IPS-NIHi11 (cell line): ENCODE measurements at regions not wholly inside any gene's neighbourhood (a gene's known extent, or its start where the extent isn't known, plus 50 kb on each side); places are given as distances from the start of the nearest gene placed in this dataset.

ENCODE experiments used
- DNase-seq: peaks from one replicate; pipeline ENCODE4 v3.0.0; 2012; ENCODE audit warnings: mixed read lengths, low spot score

- DNase-seq = no peak
These were observed 465.0 kb upstream of the SOX5 start for GRCh38 chr12:24414480-24414879.

GRCh38 chr12:24411948-24412347 is 462.5 kb upstream of the SOX5 start:
- no peak for DNase-seq

GRCh38 chr12:24409868-24410267 is 460.4 kb upstream of the SOX5 start:
- no peak for DNase-seq

GRCh38 chr12:24408305-24408704 is 458.8 kb upstream of the SOX5 start:
- no peak for DNase-seq

GRCh38 chr12:24407884-24408283 is 458.4 kb upstream of the SOX5 start:
- DNase-seq = no peak

DNA sequence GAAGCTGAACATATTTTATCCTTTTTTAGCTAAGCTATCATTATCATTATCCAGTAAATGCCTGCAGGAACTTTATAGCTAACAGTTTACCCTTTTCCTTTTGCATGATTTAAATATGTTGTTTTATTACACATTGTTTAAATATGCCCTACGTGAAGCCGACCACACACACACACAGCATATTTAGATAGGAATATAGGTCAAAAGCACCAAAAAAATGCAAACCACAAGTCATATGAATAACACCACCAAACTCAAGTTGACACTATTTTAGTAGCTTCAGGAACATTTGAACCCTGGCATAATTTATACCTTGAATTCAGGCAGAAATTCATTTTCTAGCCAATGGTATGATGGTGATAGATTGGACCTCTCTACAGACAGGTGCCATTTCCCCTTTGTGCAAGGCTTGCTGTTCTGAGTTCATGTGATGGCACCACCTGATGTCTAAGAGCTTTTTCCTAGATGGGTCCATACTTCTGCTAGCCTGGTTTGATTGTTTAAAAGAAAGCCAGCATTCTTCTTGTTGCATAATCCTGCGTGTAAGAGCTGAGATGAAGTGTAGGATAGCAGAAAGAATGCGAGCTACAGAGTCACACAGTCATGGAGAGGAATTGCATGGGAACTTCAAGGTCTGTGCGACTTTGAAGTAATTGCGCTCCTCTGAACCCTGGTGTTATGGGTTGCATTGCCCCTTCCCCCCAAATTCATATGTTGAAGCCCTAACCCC is 454.8 kb upstream of the SOX5 start:
- DNase-seq = no peak

DNA sequence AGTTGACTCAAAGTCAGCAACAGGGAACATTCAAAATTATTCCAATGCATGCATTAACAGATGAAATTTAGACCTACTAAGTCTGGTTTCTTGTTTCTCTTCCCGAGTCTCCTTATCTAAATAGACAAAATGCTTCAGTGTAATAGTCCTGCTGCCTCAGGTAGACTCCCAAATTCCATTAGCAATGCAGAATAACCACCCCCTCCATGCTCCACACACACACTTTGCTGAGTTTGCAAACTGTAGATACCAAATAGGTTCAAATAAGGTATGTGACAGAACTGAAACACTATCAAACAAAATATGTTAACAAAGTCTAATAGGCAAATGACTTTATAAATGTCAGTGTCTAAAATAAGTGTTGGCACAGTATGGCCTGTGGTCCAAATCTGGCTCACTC is 451.1 kb upstream of the SOX5 start:
- no peak for DNase-seq

DNA sequence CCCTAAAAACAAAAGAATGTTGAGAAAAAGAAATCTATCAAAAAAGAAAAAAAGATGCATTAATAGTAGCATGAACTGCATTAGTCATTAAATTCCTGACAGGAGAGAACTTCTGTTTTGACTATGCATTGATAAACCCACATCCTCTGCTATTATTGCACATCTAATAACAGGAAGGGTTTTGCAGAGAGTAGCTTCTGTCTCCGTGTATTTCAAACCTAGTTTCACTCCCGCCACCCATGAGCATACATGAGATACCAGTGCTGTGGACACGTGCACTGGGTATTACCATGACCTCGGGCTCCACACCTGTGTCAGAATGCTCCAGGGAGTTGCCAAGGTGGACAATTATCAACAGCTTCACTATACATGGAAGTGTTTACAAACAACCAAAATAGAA is 449.1 kb upstream of the SOX5 start:
- DNase-seq = no peak

DNA sequence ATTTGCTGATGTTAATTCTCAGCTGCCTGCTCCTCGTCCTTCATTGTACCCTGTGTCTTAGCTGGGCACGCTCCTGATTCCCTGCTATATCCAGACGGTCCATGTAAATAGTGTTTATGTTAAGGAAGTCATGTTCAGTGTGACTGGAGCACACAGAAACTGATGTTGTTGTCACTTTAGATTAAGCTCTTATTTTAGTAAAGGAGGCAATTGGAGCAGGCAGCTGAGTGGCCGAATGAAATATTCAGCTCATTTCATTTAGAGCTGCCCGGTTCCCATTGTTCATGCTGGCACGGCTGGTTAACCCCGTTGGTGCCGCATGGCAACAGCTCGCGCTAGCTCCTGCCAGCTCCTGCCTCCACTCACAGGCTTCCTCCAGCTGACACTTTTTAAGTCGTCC is 446.8 kb upstream of the SOX5 start:
- no peak for DNase-seq

- no peak for DNase-seq
These were observed 444.8 kb upstream of the SOX5 start for GRCh38 chr12:24394246-24394645.

DNA sequence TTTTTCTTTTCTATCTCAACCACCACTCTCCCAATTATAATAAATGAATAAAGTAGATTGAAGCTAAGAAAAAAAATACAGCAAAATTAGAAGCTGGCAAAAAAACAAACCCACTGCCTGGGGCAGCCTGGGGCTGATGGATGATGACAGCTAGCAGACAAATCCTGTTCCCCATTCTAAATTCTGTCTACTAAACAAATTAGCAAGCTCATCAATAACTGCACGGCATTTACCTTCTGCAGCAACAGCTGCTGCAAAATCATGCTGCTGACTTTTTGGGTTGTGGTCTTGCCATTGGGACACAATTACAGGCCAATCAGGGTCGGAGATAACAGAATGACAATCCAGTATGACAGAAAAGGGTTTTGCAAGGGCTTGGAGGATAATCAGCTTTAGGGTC is 443.6 kb upstream of the SOX5 start:
- DNase-seq = no peak

DNA sequence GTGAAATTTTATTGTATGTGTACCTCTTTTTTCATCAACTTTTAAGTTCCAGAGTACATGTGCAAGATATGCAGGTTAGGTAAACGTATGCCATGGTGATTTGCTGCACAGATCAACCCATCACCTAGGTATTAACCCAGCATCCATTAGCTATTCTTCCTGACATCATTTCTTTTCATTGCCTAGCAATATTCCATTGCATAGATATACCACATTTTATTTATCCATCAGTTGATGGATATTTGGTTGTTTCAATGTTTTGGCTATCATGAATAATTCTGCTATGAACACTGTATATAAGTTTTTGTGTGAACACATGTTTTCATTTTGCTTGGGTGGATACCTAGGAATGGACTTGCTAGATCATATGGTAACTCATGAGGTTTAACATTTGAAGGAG is 439.9 kb upstream of the SOX5 start:
- DNase-seq = no peak

DNA sequence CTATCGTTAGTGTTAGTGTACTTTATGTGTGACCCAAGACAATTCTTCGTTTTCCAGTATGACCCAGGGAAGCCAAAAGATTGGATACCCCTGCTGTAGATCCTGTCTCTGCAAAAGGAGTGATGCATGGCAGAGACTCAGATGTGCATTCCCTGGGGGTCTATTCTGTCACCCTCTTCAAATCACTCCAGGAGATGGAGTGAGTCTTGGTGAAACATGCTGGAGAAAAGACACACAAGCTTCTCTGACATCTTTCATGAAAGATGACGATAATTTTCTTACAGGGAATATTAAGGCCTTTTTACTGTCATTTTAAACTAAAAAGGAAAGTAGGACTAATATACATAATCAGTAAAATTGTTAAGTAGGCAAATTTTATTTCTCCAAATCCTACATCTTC is 437.9 kb upstream of the SOX5 start:
- no peak for DNase-seq

GRCh38 chr12:24386836-24387235 is 437.4 kb upstream of the SOX5 start:
- no peak for DNase-seq

- DNase-seq = no peak
These were observed 432.3 kb upstream of the SOX5 start for GRCh38 chr12:24381790-24382189.

DNA sequence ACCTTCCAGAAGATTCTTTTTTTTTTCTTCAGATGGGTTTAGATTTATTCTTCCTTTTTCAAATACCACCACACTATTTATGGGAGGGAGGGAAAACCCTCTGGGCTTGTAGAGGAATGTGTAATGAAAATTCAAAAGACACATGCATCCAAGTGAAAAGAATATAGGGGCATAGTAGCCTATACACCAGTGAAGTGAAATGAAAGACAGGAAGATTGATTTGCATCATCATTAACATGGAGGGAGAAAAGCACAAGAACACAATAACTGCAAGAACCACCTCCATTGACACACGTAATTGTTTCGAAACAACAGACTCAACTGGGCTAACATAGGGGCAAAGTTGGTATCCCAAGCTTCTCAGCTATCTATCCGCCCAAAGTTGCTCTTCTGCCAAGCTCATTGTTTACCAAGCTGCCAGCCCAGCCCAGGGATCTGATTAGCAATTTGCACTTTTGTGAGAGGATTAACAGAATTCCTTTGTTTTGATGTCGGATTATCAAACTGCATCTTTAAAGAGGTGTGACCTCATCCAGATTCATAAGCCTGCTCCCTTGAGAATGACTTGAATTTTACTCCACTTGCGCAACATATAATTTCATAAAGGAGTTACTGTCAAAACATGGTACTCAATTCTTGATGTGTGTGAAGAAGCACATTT is 430.5 kb upstream of the SOX5 start:
- peak; percentile 39 for DNase-seq

GRCh38 chr12:24379433-24379832 is 430.0 kb upstream of the SOX5 start:
- DNase-seq = peak; percentile 41

DNA sequence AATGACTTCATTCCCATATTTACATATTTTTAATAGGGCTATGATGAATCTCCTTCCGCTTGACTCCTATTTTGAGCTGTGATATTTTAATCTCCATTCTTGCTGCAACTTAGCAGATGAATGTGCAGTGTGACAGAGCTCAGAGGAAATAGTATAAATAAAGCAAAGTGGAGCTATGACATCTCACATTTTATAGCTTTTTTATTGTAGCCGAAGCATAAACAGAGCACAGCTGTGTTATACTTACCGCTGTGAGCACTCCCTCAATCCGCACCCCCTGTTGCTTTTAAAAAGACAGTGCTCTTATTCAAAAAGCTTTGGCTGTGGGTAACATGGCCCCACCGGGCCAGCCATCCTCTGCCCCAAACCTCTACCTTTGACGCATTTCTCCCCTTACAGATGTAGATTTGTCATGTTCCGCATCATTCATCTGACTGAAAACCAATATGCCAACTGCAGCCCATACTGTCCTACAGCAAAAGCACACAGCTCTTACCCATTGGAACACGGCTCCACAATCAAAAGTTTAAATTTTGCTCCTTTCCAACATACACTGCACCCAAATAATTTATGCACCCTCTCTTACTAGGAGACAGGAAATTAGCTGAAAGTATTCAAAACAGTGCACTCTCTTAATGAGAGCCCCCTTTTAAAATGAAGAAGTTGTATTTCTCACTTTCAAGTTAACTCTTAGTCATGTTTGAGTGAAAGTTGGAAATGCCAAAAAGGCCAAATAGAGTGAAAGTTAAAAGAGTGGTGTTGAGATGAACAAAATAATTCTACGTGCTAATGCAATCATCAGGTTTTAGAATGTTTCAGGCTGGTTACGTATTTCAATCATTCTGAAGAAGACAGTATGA is 429.3 kb upstream of the SOX5 start:
- DNase-seq = peak; percentile 43

DNA sequence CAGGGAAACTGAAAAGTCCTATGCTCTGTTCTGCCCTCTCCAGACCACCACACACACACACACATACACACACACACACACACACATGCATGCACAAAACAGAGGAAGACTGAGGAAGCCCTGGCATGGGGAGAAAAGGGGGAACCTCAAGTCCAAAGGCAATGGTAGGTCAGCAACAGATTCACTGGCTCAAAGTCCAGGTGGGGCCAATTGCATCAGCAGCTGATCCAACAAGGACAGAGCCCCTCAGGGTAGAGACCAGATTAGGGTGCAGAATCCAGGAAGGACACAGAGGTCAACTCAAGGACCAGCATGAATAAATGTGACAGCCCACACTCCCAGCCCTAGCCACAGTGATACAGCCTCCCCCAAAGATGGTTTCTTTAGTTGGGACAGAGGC is 425.0 kb upstream of the SOX5 start:
- no peak for DNase-seq

DNA sequence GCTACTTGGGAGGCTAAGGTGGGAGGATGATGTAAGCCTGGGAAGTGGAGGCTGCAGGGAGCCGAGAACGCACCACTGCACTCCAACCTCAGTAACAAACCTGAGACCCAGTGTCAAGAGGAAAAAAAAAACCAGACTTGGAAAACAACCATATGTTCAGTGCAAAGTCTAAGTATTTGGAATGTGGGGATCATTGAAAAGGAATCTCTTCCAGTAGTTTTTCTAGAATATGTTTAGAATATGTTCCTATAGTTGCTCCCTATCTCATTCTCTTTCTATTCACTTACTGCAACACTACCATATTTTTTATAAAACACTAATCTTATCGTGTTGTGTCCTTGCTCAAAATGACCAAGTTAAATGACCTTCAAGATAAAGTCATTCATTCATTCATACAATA is 423.5 kb upstream of the SOX5 start:
- DNase-seq = no peak

- no peak for DNase-seq
These were observed 417.0 kb upstream of the SOX5 start for GRCh38 chr12:24366514-24366913.

DNA sequence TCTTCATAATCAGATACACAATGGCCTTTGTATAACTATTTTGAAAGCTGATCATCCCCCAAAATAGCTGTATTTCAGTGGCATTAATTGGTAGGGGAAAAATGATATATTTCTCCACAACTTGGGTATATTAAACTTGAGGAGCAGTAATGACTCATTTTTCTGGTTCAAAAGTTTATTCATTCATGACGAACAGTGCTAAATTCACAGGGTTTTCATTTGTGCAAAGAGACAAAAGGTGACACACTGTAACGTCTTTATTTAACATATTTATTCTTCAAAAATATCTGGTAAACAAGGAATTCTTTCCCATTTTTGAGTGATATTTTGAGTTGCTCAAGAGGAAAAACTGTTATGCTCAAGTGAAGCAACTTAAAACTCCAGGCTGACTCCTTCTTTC is 415.5 kb upstream of the SOX5 start:
- DNase-seq = no peak

DNA sequence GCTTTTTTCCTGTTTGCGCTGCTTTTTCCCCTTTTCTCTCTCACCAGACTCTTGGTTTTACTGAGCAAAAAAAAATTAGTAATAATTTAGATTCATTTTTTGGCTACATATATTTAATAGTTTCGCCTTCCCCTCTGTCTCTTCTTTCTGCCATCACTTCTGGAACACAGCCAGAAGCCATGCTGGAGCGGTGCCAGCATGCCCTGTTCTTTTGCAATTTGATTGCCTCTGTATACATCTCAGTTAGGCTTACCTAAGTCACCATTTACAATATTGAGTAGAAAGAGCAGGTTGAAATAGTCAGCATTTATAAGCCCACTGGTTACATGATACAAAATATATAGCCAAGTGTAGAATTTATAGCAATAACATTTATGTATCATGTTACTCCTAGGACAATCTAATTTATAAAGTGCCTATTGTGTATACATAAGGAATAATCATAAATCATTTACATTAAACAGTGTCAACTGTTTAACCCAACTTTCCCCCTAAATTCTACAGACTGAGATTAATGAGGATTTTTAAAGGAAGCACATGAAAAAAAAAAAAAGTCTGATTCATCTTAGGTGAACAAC is 413.8 kb upstream of the SOX5 start:
- DNase-seq = no peak
